Endodermal cell (in vitro differentiated cells): ENCODE measurements at regions not wholly inside any gene's neighbourhood (a gene's known extent, or its start where the extent isn't known, plus 50 kb on each side); places are given as distances from the start of the nearest gene placed in this dataset.

ENCODE experiments used
- DNase-seq: peaks from one replicate; pipeline ENCODE4 v3.0.0-alpha.2; 2017
- H3K27ac ChIP-seq: 2 replicates; pipeline ENCODE4 v1.5.1; 2013; ENCODE audit warnings: mild to moderate bottlenecking, low read depth, low read length, moderate library complexity
- H3K27me3 ChIP-seq: 2 replicates; pipeline ENCODE4 v1.6.1; 2013; ENCODE audit warnings: mild to moderate bottlenecking, low read length, moderate library complexity; ENCODE audit not compliant: insufficient read depth, control insufficient read depth, poor library complexity, severe bottlenecking
- H3K36me3 ChIP-seq: 2 replicates; pipeline ENCODE4 v1.7.0; 2013; ENCODE audit warnings: mild to moderate bottlenecking, low read length, moderate library complexity; ENCODE audit not compliant: control insufficient read depth, insufficient read depth
- H3K4me1 ChIP-seq: one replicate; pipeline ENCODE4 v1.7.0; 2013; ENCODE audit warnings: low read length; ENCODE audit not compliant: control insufficient read depth, insufficient read depth
- H3K4me3 ChIP-seq: 2 replicates; pipeline ENCODE4 v1.5.1; 2013; ENCODE audit warnings: mild to moderate bottlenecking, low read length, moderate library complexity
- H3K9ac ChIP-seq: 2 replicates; pipeline ENCODE4 v1.6.1; 2013; ENCODE audit warnings: mild to moderate bottlenecking, low read length, moderate library complexity; ENCODE audit not compliant: poor library complexity, severe bottlenecking; ENCODE audit errors: extremely low read depth
- H3K9me3 ChIP-seq: 2 replicates; pipeline ENCODE4 v1.6.1; 2013; ENCODE audit warnings: mild to moderate bottlenecking, low read length, moderate library complexity; ENCODE audit not compliant: control insufficient read depth
- H3K27ac Mint-ChIP-seq: 2 replicates; pipeline ENCODE4 v1.8.0; 2020; ENCODE audit warnings: mixed read lengths
- H3K27me3 Mint-ChIP-seq: 2 replicates; pipeline ENCODE4 v1.8.0; 2021; ENCODE audit warnings: mild to moderate bottlenecking, mixed read lengths; ENCODE audit not compliant: insufficient read depth
- H3K36me3 Mint-ChIP-seq: 2 replicates; pipeline ENCODE4 v1.8.0; 2020; ENCODE audit warnings: low read depth, mixed read lengths
- H3K4me1 Mint-ChIP-seq: 2 replicates; pipeline ENCODE4 v1.8.0; 2020; ENCODE audit warnings: mixed read lengths
- H3K4me3 Mint-ChIP-seq: 2 replicates; pipeline ENCODE4 v1.8.0; 2020; ENCODE audit warnings: mild to moderate bottlenecking, moderate library complexity, mixed read lengths
- H3K9me3 Mint-ChIP-seq: 2 replicates; pipeline ENCODE4 v1.8.0; 2020; ENCODE audit warnings: mild to moderate bottlenecking, mixed read lengths
- CTCF ChIP-seq: fragments of 200-600 bp; sonication (generic); conservative IDR thresholded peaks from 2 replicates; pipeline ENCODE4 v1.5.0; 2021; ENCODE audit warnings: antibody characterized with exemption, mild to moderate bottlenecking
- WGBS, 2 experiments: methylation state at CpG; one replicate each; pipeline versions ENCODE4 v1.1.5 to v1.1.7; 2013; ENCODE audit warnings: missing lambda C conversion rate in 2 of 2, mixed read lengths in 1 of 2; ENCODE audit not compliant: insufficient coverage in 1 of 2, insufficient read length in 1 of 2; 5-methylcytosine and 5-hydroxymethylcytosine counted together

DNA sequence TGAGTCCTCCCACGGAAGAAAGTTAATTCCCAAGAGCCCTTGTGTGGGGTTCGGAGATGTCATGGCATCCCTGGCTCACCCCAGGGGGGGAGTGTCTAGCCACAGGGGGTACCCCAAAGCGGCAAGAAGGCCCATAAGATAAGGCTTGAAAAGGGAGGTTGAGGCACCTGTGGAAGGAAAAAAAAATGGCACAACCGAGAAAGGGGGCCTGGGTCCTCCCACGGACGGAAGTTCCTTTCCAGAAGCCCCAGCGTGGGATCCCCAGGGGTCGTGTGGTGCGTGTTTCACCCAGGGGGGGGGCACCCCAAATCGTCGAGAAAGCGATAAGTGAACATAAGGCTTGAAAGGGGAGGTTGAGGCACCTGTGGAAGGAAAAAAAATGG is 266.7 kb downstream of the ALG10 start:
- Mint-ChIP-seq H3K36me3 (peaks cover 12% of the 10 kb centered on the region), H3K9me3 (no peaks in the 10 kb centered on the region), H3K27me3 (no peaks in the 10 kb centered on the region), H3K4me1 (no peaks in the 10 kb centered on the region), H3K27ac (no peak overlapping the region), H3K4me3 (no peak overlapping the region)
- peak; percentile 14 for DNase-seq
- H3K27ac ChIP-seq, result no peak overlapping the region
- H3K4me1 ChIP-seq, result no peaks in the 10 kb centered on the region
- no peaks in the 10 kb centered on the region for H3K27me3 ChIP-seq
- no peak overlapping the region for H3K4me3 ChIP-seq
- peaks cover 54% of the 10 kb centered on the region for H3K9me3 ChIP-seq
- no peak overlapping the region for H3K9ac ChIP-seq
- 73 to 80% methylated on average over 6 to 12 of the region's 12 CpGs for WGBS, 2 experiments
- no peaks in the 10 kb centered on the region for H3K36me3 ChIP-seq
- TF ChIP-seq CTCF, result no peak

DNA sequence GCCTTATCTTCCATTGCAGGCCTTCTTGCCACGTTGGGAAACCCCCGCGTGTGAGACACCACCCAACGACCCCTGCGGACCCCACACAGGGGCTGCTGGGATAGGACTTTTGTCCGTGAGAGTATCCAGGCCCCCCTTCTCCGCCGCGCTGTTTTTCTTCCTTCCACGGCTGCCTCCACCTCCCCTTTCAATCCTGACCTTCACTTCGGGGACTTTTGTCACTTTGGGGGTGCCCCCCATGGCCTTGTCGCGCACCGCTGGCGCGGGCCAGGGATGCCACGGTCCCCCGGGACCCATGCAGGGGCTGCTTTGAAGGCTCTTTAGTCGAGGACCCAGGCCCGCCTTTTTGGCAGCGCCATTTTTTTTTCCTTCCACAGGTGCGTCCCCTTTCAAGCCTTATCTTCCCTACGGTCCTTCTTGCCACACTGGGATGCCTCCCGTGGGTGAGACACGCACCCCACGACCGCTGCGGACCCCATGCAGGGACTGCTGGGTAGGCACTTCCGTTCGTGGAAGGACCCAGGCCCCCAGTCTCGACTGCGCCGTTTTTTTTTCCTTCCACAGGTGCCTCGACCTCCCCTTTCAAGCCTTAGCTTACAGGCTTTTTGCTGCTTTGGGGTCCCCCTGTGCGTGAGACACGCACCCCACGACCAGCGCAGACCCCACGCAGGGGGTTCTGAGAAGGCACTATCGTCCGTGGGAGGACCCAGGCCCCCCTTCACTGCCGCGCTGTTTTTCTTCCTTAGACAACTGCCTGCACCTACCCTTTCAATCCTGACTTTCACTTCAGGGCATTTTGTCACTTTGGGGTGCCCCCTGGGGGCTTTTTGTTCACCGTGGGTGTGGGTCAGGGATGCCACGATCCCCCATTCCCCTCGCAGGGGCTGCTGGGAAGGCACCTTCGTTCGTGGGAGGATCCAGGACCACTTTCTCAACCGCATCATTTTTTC is 267.4 kb downstream of the ALG10 start:
- no peak overlapping the region for H3K27ac Mint-ChIP-seq
- Histone ChIP-seq H3K9me3 (peaks cover 48% of the 10 kb centered on the region), H3K9ac (no peak overlapping the region), H3K4me3 (no peak overlapping the region), H3K4me1 (no peaks in the 10 kb centered on the region), H3K27ac (no peak overlapping the region), H3K27me3 (no peaks in the 10 kb centered on the region), H3K36me3 (no peaks in the 10 kb centered on the region)
- no peaks in the 10 kb centered on the region for H3K27me3 Mint-ChIP-seq
- no peak overlapping the region for H3K4me3 Mint-ChIP-seq
- WGBS, 2 experiments, result 82 to 88% methylated on average over 38 to 49 of the region's 49 CpGs
- H3K36me3 Mint-ChIP-seq, result peaks cover 12% of the 10 kb centered on the region
- H3K4me1 Mint-ChIP-seq, result no peaks in the 10 kb centered on the region
- peak; percentile 20 for DNase-seq
- H3K9me3 Mint-ChIP-seq, result no peaks in the 10 kb centered on the region
- TF ChIP-seq CTCF, result no peak

- no peak overlapping the region for H3K9ac ChIP-seq
- TF ChIP-seq CTCF, result no peak
- Mint-ChIP-seq H3K4me3 (no peak overlapping the region), H3K27ac (no peak overlapping the region), H3K36me3 (peaks cover 18% of the 10 kb centered on the region), H3K9me3 (no peaks in the 10 kb centered on the region), H3K27me3 (no peaks in the 10 kb centered on the region), H3K4me1 (no peaks in the 10 kb centered on the region)
- H3K27ac ChIP-seq, result no peak overlapping the region
- 71 to 74% methylated on average over 25 to 27 of the region's 27 CpGs for WGBS, 2 experiments
- peaks cover 47% of the 10 kb centered on the region for H3K9me3 ChIP-seq
- H3K27me3 ChIP-seq, result no peaks in the 10 kb centered on the region
- no peaks in the 10 kb centered on the region for H3K36me3 ChIP-seq
- DNase-seq, result peak; percentile 8
- H3K4me3 ChIP-seq, result no peak overlapping the region
- H3K4me1 ChIP-seq, result no peaks in the 10 kb centered on the region
Observed at GRCh38 chr12:34290381-34290995, 268.2 kb downstream of the ALG10 start.
